SH-SY5Y (cell line): ENCODE measurements at regions not wholly inside any gene's neighbourhood (a gene's known extent, or its start where the extent isn't known, plus 50 kb on each side); places are given as distances from the start of the nearest gene placed in this dataset.

ENCODE experiments used
- GATA2 ChIP-seq: IDR thresholded peaks from 2 replicates; pipeline ENCODE4 v1.6.1; 2011; ENCODE audit warnings: mild to moderate bottlenecking, low read depth, low read length
- GATA3 ChIP-seq: IDR thresholded peaks from 2 replicates; pipeline ENCODE4 v1.6.1; 2011; ENCODE audit warnings: low read depth, mild to moderate bottlenecking, low read length, moderate library complexity

- no peak for TF ChIP-seq GATA2
- TF ChIP-seq GATA3: no peak
Measured at GRCh38 chr7:15753887-15754579, 67.5 kb upstream of the MEOX2 start.
